ENCODE measurements at regions not wholly inside any gene's neighbourhood (a gene's known extent, or its start where the extent isn't known, plus 50 kb on each side); places are given as distances from the start of the nearest gene placed in this dataset.

DNA sequence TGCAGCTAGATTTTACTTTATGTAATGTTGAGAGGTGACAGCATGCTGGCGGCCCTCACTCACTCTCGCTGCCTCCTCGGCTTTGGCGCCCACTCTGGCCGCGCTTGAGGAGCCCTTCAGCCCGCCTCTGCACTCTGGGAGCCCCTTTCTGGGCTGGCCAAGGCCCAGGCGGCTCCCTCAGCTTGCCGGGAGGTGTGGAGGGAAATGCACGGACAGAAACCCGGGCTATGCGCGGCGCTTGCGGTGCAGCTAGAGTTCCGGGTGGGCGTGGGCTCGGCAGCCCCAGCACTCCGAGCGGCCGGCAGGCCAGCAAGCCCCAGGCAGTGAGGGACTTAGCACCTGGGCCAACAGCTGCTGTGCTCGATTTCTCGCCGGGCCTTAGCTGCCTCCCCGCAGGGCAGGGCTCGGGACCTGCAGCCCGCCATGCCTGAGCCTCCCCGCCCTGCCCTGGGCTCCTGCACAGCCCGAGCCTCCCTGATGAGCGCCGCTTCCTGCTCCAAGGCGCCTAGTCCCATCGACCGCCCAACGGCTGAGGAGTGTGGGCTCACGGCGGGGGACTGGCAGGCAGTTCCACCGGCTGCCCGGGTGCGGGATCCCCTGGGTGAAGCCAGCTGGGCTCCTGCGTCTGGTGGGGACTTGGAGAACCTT lies 128.7 kb downstream of the GASK1B start:
- CTCF ChIA-PET, result no interaction called here
- H3K9me3 ChIP-seq (ENCODE audit: control insufficient read depth, insufficient read depth, low read depth, low read length), result no peaks in the 10 kb centered on the region
- no peaks in the 10 kb centered on the region for H3K4me1 ChIP-seq (ENCODE audit: control insufficient read depth, insufficient read depth, low read length)
- TF ChIP-seq ZNF426 (tag by site-specific recombination; IDR thresholded peaks at IDR 0.05) (no peak), ZNF555 (tag by site-specific recombination; conservative IDR thresholded peaks at IDR 0.05) (no peak), TCF7L2 (IDR thresholded peaks at IDR 0.05; ENCODE audit: borderline replicate concordance, low read depth, low read length) (no peak), BCL11A (tag by site-specific recombination; IDR thresholded peaks at IDR 0.05; ENCODE audit: low read depth) (no peak), ZNF354C (tag by site-specific recombination; IDR thresholded peaks at IDR 0.05; ENCODE audit: borderline replicate concordance, low read depth) (no peak), ZBTB7A (tag by site-specific recombination; IDR thresholded peaks at IDR 0.05; ENCODE audit: low read depth) (no peak), ZNF48 (tag by site-specific recombination; IDR thresholded peaks at IDR 0.05) (no peak)
- TF ChIP-seq, protein P1, sequence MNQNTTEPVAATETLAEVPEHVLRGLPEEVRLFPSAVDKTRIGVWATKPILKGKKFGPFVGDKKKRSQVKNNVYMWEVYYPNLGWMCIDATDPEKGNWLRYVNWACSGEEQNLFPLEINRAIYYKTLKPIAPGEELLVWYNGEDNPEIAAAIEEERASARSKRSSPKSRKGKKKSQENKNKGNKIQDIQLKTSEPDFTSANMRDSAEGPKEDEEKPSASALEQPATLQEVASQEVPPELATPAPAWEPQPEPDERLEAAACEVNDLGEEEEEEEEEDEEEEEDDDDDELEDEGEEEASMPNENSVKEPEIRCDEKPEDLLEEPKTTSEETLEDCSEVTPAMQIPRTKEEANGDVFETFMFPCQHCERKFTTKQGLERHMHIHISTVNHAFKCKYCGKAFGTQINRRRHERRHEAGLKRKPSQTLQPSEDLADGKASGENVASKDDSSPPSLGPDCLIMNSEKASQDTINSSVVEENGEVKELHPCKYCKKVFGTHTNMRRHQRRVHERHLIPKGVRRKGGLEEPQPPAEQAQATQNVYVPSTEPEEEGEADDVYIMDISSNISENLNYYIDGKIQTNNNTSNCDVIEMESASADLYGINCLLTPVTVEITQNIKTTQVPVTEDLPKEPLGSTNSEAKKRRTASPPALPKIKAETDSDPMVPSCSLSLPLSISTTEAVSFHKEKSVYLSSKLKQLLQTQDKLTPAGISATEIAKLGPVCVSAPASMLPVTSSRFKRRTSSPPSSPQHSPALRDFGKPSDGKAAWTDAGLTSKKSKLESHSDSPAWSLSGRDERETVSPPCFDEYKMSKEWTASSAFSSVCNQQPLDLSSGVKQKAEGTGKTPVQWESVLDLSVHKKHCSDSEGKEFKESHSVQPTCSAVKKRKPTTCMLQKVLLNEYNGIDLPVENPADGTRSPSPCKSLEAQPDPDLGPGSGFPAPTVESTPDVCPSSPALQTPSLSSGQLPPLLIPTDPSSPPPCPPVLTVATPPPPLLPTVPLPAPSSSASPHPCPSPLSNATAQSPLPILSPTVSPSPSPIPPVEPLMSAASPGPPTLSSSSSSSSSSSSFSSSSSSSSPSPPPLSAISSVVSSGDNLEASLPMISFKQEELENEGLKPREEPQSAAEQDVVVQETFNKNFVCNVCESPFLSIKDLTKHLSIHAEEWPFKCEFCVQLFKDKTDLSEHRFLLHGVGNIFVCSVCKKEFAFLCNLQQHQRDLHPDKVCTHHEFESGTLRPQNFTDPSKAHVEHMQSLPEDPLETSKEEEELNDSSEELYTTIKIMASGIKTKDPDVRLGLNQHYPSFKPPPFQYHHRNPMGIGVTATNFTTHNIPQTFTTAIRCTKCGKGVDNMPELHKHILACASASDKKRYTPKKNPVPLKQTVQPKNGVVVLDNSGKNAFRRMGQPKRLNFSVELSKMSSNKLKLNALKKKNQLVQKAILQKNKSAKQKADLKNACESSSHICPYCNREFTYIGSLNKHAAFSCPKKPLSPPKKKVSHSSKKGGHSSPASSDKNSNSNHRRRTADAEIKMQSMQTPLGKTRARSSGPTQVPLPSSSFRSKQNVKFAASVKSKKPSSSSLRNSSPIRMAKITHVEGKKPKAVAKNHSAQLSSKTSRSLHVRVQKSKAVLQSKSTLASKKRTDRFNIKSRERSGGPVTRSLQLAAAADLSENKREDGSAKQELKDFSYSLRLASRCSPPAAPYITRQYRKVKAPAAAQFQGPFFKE (tag by site-specific recombination; IDR thresholded peaks at IDR 0.05; ENCODE audit: borderline replicate concordance), result no peak
- TF ChIP-seq, protein P2, sequence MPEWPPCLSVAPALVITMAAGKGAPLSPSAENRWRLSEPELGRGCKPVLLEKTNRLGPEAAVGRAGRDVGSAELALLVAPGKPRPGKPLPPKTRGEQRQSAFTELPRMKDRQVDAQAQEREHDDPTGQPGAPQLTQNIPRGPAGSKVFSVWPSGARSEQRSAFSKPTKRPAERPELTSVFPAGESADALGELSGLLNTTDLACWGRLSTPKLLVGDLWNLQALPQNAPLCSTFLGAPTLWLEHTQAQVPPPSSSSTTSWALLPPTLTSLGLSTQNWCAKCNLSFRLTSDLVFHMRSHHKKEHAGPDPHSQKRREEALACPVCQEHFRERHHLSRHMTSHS (tag by site-specific recombination; IDR thresholded peaks at IDR 0.05), result no peak
- TF ChIP-seq, protein P3, sequence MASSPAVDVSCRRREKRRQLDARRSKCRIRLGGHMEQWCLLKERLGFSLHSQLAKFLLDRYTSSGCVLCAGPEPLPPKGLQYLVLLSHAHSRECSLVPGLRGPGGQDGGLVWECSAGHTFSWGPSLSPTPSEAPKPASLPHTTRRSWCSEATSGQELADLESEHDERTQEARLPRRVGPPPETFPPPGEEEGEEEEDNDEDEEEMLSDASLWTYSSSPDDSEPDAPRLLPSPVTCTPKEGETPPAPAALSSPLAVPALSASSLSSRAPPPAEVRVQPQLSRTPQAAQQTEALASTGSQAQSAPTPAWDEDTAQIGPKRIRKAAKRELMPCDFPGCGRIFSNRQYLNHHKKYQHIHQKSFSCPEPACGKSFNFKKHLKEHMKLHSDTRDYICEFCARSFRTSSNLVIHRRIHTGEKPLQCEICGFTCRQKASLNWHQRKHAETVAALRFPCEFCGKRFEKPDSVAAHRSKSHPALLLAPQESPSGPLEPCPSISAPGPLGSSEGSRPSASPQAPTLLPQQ (tag by site-specific recombination; IDR thresholded peaks at IDR 0.05), result no peak
- no peak overlapping the region for H3K4me3 ChIP-seq (ENCODE audit: low read depth, low read length)
- POLR2A ChIA-PET, result no interaction called here
- H3K36me3 ChIP-seq (ENCODE audit: control insufficient read depth in 2 of 2, insufficient read depth in 1 of 2, low read length in 2 of 2), result no peaks in the 10 kb centered on the region
- H3K27ac ChIP-seq (ENCODE audit: extremely low read depth, low read depth, low read length), result no peak overlapping the region

DNA sequence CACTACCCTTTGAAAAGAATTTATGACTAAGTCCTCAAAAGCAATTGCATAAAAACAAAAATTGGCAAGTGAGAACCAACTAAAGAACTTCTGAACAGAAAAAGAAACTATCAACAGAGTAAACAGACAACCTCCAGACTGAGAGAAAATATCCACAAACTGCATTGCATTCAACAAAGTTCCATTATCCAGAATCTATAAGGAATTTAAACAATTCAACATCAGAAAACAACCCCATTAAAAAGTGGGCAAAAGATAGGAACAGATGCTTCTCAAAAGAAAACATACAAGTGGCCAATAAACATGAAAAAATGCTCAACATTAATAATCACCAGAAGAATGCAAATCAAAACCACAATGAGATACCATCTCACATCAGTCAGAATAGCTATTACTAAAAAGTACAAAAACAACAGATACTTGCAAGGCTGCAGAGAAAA lies 130.2 kb downstream of the GASK1B start:
- Histone ChIP-seq H3K4me1 (ENCODE audit: control insufficient read depth, insufficient read depth, low read length) (no peaks in the 10 kb centered on the region), H3K27ac (ENCODE audit: extremely low read depth, low read depth, low read length) (no peak overlapping the region), H3K9me3 (ENCODE audit: control insufficient read depth, insufficient read depth, low read depth, low read length) (no peaks in the 10 kb centered on the region), H3K36me3 (ENCODE audit: control insufficient read depth in 2 of 2, insufficient read depth in 1 of 2, low read length in 2 of 2) (no peaks in the 10 kb centered on the region), H3K4me3 (ENCODE audit: low read depth, low read length) (no peak overlapping the region)
- ChIA-PET POLR2A (no interaction called here), CTCF (no interaction called here)
- TF ChIP-seq ZNF169 (tag by site-specific recombination; IDR thresholded peaks at IDR 0.05) (no peak), WT1 (tag by site-specific recombination; IDR thresholded peaks at IDR 0.05) (no peak), HOXD13 (CRISPR knock-in tag; IDR thresholded peaks at IDR 0.05; ENCODE audit: borderline replicate concordance) (no peak), ZNF544 (tag by site-specific recombination; IDR thresholded peaks at IDR 0.05) (no peak), ZNF600 (tag by site-specific recombination; IDR thresholded peaks at IDR 0.05) (no peak)
- TF ChIP-seq, protein P4, sequence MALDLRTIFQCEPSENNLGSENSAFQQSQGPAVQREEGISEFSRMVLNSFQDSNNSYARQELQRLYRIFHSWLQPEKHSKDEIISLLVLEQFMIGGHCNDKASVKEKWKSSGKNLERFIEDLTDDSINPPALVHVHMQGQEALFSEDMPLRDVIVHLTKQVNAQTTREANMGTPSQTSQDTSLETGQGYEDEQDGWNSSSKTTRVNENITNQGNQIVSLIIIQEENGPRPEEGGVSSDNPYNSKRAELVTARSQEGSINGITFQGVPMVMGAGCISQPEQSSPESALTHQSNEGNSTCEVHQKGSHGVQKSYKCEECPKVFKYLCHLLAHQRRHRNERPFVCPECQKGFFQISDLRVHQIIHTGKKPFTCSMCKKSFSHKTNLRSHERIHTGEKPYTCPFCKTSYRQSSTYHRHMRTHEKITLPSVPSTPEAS (tag by site-specific recombination; IDR thresholded peaks at IDR 0.05), result no peak
